ENCODE measurements at regions not wholly inside any gene's neighbourhood (a gene's known extent, or its start where the extent isn't known, plus 50 kb on each side); places are given as distances from the start of the nearest gene placed in this dataset.

GRCh38 chr9:109555215-109555614, 57.1 kb upstream of the PTPN3 start:
- TF ChIP-seq, protein P1, sequence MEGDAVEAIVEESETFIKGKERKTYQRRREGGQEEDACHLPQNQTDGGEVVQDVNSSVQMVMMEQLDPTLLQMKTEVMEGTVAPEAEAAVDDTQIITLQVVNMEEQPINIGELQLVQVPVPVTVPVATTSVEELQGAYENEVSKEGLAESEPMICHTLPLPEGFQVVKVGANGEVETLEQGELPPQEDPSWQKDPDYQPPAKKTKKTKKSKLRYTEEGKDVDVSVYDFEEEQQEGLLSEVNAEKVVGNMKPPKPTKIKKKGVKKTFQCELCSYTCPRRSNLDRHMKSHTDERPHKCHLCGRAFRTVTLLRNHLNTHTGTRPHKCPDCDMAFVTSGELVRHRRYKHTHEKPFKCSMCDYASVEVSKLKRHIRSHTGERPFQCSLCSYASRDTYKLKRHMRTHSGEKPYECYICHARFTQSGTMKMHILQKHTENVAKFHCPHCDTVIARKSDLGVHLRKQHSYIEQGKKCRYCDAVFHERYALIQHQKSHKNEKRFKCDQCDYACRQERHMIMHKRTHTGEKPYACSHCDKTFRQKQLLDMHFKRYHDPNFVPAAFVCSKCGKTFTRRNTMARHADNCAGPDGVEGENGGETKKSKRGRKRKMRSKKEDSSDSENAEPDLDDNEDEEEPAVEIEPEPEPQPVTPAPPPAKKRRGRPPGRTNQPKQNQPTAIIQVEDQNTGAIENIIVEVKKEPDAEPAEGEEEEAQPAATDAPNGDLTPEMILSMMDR (IDR thresholded peaks at IDR 0.05 in 2 of 3, conservative IDR thresholded peaks at IDR 0.05 in 1 of 3; ENCODE audit: borderline replicate concordance in 1 of 3, insufficient read depth in 1 of 3, low read depth in 2 of 3, low read length in 2 of 3): no peak
- TF ChIP-seq CEBPB (IDR thresholded peaks at IDR 0.05; ENCODE audit: low read depth): no peak
- no peak for TF ChIP-seq SIN3A (IDR thresholded peaks at IDR 0.05; ENCODE audit: low read depth)
- TF ChIP-seq FOSL1 (IDR thresholded peaks at IDR 0.05; ENCODE audit: low read depth): no peak
- TF ChIP-seq YY1 (IDR thresholded peaks at IDR 0.05; ENCODE audit: extremely low read depth, insufficient replicate concordance, low read depth, low read length): no peak
- no peak for TF ChIP-seq POLR2A (IDR thresholded peaks at IDR 0.05; ENCODE audit: borderline replicate concordance, extremely low read depth, insufficient read depth, insufficient read length)
- TF ChIP-seq ZFX (IDR thresholded peaks at IDR 0.05): no peak
- no peak for TF ChIP-seq POLR2AphosphoS5 (IDR thresholded peaks at IDR 0.05; ENCODE audit: low read depth, low read length)
- no peak for TF ChIP-seq MAX (IDR thresholded peaks at IDR 0.05)
- no peak for TF ChIP-seq EZH2phosphoT487 (IDR thresholded peaks at IDR 0.05; ENCODE audit: borderline replicate concordance)
- no peak for TF ChIP-seq TCF7L2 (IDR thresholded peaks at IDR 0.05; ENCODE audit: borderline replicate concordance, extremely low read depth, insufficient read depth, insufficient read length)

All from HCT116 (cell line).